ENCODE measurements at regions not wholly inside any gene's neighbourhood (a gene's known extent, or its start where the extent isn't known, plus 50 kb on each side); places are given as distances from the start of the nearest gene placed in this dataset. TPM values are rescaled to one million over a fixed set of nuclear protein-coding genes. Genes with fewer than 3 reads are reported as not detected.

- Histone ChIP-seq H3K4me1 (ENCODE audit: insufficient read depth, low read length) (no peaks in the 10 kb centered on the region), H2AFZ (ENCODE audit: low read length) (no peak overlapping the region), H3K79me2 (ENCODE audit: insufficient read depth, low read length) (no peaks in the 10 kb centered on the region), H3K36me3 (ENCODE audit: insufficient read depth, low read length) (no peaks in the 10 kb centered on the region), H3K4me3 (ENCODE audit: insufficient read depth, low read length) (no peak overlapping the region), H3K9me3 (ENCODE audit: low read depth, low read length) (no peaks in the 10 kb centered on the region), H3K27ac (ENCODE audit: low read depth, low read length) (no peak overlapping the region), H3K4me2 (ENCODE audit: insufficient read depth, low read length) (no peak overlapping the region), H3K27me3 (ENCODE audit: insufficient read depth, low read length) (no peaks in the 10 kb centered on the region), H4K20me1 (ENCODE audit: insufficient read depth, low read length) (no peaks in the 10 kb centered on the region)
- no peak for DNase-seq (ENCODE audit: insufficient read length, low spot score, missing footprints)
- TF ChIP-seq CTCF (IDR thresholded peaks at IDR 0.05; ENCODE audit: extremely low read depth, low read depth, low read length) = no peak
Measured at GRCh38 chr7:90094030-90094429, 60.2 kb upstream of the STEAP1 start.

Small RNA genes in the stretch of these regions (small RNA-seq; reads per million reads assigned to genes)
- gene RNU6-274P = not detected

Data from osteoblast (primary cell).